ENCODE measurements at regions not wholly inside any gene's neighbourhood (a gene's known extent, or its start where the extent isn't known, plus 50 kb on each side); places are given as distances from the start of the nearest gene placed in this dataset.

- CTCF ChIA-PET: interaction anchor here (0.7 kb wide), 1 partner anchor 208 kb away, joined by 3 read pairs; no protein-coding TSS in a partner anchor
- TF ChIP-seq ZBTB48 (tag by site-specific recombination; IDR thresholded peaks at IDR 0.05): no peak
- TF ChIP-seq YY2 (tag by site-specific recombination; IDR thresholded peaks at IDR 0.05): no peak
- no peak for TF ChIP-seq ZNF214 (tag by site-specific recombination; IDR thresholded peaks at IDR 0.05; ENCODE audit: borderline replicate concordance)
- no peak for TF ChIP-seq MEIS1 (CRISPR knock-in tag; IDR thresholded peaks at IDR 0.05; ENCODE audit: borderline replicate concordance)
- TF ChIP-seq, protein P1, sequence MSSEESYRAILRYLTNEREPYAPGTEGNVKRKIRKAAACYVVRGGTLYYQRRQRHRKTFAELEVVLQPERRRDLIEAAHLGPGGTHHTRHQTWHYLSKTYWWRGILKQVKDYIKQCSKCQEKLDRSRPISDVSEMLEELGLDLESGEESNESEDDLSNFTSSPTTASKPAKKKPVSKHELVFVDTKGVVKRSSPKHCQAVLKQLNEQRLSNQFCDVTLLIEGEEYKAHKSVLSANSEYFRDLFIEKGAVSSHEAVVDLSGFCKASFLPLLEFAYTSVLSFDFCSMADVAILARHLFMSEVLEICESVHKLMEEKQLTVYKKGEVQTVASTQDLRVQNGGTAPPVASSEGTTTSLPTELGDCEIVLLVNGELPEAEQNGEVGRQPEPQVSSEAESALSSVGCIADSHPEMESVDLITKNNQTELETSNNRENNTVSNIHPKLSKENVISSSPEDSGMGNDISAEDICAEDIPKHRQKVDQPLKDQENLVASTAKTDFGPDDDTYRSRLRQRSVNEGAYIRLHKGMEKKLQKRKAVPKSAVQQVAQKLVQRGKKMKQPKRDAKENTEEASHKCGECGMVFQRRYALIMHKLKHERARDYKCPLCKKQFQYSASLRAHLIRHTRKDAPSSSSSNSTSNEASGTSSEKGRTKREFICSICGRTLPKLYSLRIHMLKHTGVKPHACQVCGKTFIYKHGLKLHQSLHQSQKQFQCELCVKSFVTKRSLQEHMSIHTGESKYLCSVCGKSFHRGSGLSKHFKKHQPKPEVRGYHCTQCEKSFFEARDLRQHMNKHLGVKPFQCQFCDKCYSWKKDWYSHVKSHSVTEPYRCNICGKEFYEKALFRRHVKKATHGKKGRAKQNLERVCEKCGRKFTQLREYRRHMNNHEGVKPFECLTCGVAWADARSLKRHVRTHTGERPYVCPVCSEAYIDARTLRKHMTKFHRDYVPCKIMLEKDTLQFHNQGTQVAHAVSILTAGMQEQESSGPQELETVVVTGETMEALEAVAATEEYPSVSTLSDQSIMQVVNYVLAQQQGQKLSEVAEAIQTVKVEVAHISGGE (tag by site-specific recombination; conservative IDR thresholded peaks at IDR 0.05; ENCODE audit: low read depth): no peak
- no peak for TF ChIP-seq ZNF830 (tag by site-specific recombination; IDR thresholded peaks at IDR 0.05; ENCODE audit: low read depth)
- TF ChIP-seq ZNF777 (tag by site-specific recombination; IDR thresholded peaks at IDR 0.05; ENCODE audit: borderline replicate concordance): no peak
- no peak for TF ChIP-seq KLF10 (tag by site-specific recombination; IDR thresholded peaks at IDR 0.05)
- no peak for TF ChIP-seq ZNF366 (tag by site-specific recombination; conservative IDR thresholded peaks at IDR 0.05)
- no peak for TF ChIP-seq ZNF561 (tag by site-specific recombination; IDR thresholded peaks at IDR 0.05; ENCODE audit: borderline replicate concordance)
- no peak for TF ChIP-seq ZBTB44 (tag by site-specific recombination; IDR thresholded peaks at IDR 0.05)
- no peak for TF ChIP-seq IKZF3 (tag by site-specific recombination; IDR thresholded peaks at IDR 0.05)
- TF ChIP-seq ZNF174 (tag by site-specific recombination; IDR thresholded peaks at IDR 0.05): no peak
- TF ChIP-seq ZNF239 (tag by site-specific recombination; IDR thresholded peaks at IDR 0.05): no peak
- Histone ChIP-seq H3K4me1 (ENCODE audit: control insufficient read depth, insufficient read depth, low read length) (no peaks in the 10 kb centered on the region), H3K9me3 (ENCODE audit: control insufficient read depth, insufficient read depth, low read depth, low read length) (no peaks in the 10 kb centered on the region), H3K27ac (ENCODE audit: extremely low read depth, low read depth, low read length) (no peak overlapping the region), H3K4me3 (ENCODE audit: low read depth, low read length) (no peak overlapping the region), H3K36me3 (ENCODE audit: control insufficient read depth in 2 of 2, insufficient read depth in 1 of 2, low read length in 2 of 2) (no peaks in the 10 kb centered on the region)
- POLR2A ChIA-PET: no interaction called here
These were observed 334.7 kb downstream of the BCKDHB start for GRCh38 chr6:80441131-80441530.

- Histone ChIP-seq H3K4me3 (ENCODE audit: low read depth, low read length) (no peak overlapping the region), H3K27ac (ENCODE audit: extremely low read depth, low read depth, low read length) (no peak overlapping the region), H3K4me1 (ENCODE audit: control insufficient read depth, insufficient read depth, low read length) (no peaks in the 10 kb centered on the region), H3K9me3 (ENCODE audit: control insufficient read depth, insufficient read depth, low read depth, low read length) (no peaks in the 10 kb centered on the region), H3K36me3 (ENCODE audit: control insufficient read depth in 2 of 2, insufficient read depth in 1 of 2, low read length in 2 of 2) (no peaks in the 10 kb centered on the region)
- no peak for TF ChIP-seq ZSCAN30 (tag by site-specific recombination; IDR thresholded peaks at IDR 0.05)
- no peak for TF ChIP-seq ZNF830 (tag by site-specific recombination; IDR thresholded peaks at IDR 0.05; ENCODE audit: low read depth)
- TF ChIP-seq ZFHX2 (tag by site-specific recombination; conservative IDR thresholded peaks at IDR 0.05): no peak
- no peak for TF ChIP-seq ZNF747 (tag by site-specific recombination; IDR thresholded peaks at IDR 0.05)
- TF ChIP-seq ZNF114 (tag by site-specific recombination; IDR thresholded peaks at IDR 0.05): no peak
- no peak for TF ChIP-seq ZNF558 (tag by site-specific recombination; IDR thresholded peaks at IDR 0.05)
- no peak for TF ChIP-seq ZNF394 (tag by site-specific recombination; IDR thresholded peaks at IDR 0.05; ENCODE audit: borderline replicate concordance)
- TF ChIP-seq ATF2 (tag by site-specific recombination; IDR thresholded peaks at IDR 0.05; ENCODE audit: low read depth): no peak
- CTCF ChIA-PET: no interaction called here
- POLR2A ChIA-PET: no interaction called here
These were observed 334.1 kb downstream of the BCKDHB start for GRCh38 chr6:80440496-80441115.
